HCEC 1CT (cell line): ENCODE measurements at regions not wholly inside any gene's neighbourhood (a gene's known extent, or its start where the extent isn't known, plus 50 kb on each side); places are given as distances from the start of the nearest gene placed in this dataset.
"Not testable (repeated sequence)": the region's sequence is repeated elsewhere in the genome, so short reads cannot be mapped to it uniquely, and the experiment has no call there.

Experiments used
- DNase-seq: peaks from one replicate; pipeline ENCODE4 v3.0.0-alpha.2; 2017

GRCh38 chr1:184882957-184883815 lies 91.1 kb downstream of the NIBAN1 start:
- no peak for DNase-seq

DNA sequence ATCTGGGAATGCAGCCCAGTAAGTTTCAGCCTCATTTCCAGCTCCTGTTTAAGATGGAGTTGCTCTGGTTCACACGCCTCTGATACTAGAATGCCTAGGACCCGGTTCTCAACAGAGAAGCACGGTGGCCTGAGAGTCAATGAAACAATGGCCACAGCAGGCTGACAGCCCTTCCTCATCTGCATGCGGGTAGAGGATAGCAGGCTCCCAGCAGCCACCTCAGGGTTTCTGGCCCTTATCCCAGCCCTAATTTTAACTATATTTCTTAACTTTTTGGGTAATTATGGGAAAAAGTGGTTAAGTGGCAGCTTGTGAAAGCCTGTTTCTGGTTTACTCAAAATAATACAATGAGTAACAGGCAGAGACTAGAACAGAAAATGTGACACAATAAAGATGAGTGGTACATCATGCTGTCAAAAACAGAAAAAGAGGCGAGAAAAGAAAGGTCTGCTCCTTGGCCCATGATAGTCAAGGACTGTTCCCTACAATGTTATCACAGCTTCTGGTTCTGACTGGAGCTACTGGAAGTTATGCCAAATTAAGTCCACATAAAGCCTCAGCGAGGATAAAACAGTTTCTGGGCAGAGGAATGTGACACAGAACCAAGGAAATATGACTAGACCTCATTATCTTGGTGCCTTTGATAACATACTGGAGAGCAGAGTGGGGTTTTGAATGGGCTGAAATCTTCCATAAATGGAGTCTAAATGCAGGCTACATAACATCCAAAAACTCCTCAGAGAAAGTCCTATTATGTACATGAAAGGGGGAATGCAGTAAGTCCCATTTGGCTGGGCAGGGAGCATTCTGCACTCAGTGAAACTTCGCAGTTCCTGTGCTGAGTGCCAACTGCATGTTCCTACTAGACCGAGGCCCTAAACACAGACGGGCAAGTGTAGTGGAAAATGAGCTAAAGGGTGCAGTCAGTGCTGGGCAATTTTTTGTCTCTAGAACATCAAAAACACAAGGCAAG lies 92.1 kb downstream of the NIBAN1 start:
- DNase-seq = no peak

DNA sequence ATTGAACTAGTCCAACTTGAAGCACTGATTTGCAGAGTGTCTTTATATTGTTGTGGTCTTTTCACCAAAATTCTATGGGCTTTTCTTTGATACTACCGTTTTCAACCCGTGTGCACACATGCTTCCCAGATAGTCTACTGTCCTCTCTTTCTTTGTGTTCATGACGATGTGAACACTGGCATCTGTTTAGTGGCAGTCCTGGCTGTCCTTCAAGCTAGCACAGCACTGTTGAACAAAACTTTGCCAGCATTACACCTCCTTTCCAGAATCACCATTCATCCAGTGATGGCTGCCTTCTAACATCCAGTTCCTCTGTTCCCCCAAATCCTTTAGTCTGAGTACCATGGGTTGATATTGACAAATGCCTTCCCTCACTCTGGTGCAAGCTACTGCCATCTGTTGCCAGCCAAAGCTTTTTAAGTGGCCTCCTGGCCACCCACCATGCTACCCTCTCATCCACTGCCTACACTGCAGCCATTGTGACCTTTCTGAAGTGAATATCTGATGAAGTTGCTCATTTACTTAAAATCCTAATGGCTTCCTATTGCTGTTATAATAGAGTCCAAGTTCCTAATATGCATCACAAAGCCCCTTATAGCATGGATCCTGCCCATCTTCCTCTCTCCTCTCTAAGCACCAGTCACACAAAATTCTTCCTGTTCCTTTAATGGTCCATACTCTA lies 94.3 kb downstream of the NIBAN1 start:
- no peak for DNase-seq

- DNase-seq = no peak
Measured at GRCh38 chr1:184878602-184879001, 95.7 kb downstream of the NIBAN1 start.

DNA sequence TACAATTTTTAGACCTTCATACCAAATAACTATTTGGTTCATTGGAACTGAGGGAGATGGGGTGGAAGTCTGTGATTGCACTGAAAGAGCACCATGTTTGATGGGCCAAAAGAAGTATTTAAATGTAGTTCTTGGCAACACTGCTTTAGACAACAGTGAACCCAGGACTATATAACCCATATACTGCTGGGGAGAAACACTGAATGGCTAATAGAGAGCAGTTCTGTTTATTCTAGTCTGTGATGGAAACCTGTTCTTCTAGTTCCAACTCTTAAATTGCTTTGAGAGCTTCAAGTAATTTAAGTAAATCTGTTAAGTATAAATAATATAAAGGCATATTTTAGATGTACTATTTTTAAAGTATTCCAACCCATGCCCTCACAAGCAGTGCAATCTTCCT lies 96.3 kb downstream of the NIBAN1 start:
- DNase-seq = no peak

- not testable (repeated sequence) for DNase-seq
Measured at GRCh38 chr1:184876015-184876414, 98.3 kb downstream of the NIBAN1 start.

GRCh38 chr1:184875218-184875617 lies 99.1 kb downstream of the NIBAN1 start:
- DNase-seq = no peak

DNA sequence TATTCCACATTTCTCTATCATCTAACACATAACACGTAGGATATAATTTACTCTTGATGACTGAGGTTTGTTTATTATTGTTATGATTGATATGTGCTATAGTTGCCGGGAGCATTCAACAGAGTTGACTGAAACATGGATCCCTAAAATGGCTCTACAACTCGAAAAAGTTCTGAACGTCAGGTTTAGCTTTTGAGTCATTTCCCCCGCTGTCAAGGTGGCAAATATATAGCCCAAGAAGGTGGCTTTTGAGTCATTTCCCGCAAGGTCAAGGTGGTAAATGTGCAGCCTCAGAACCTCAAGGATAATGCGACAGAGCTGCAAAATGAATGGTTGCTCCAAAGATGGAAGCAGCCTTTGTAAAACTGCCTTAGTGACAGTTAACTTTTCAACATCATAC lies 104.0 kb downstream of the NIBAN1 start:
- no peak for DNase-seq

DNA sequence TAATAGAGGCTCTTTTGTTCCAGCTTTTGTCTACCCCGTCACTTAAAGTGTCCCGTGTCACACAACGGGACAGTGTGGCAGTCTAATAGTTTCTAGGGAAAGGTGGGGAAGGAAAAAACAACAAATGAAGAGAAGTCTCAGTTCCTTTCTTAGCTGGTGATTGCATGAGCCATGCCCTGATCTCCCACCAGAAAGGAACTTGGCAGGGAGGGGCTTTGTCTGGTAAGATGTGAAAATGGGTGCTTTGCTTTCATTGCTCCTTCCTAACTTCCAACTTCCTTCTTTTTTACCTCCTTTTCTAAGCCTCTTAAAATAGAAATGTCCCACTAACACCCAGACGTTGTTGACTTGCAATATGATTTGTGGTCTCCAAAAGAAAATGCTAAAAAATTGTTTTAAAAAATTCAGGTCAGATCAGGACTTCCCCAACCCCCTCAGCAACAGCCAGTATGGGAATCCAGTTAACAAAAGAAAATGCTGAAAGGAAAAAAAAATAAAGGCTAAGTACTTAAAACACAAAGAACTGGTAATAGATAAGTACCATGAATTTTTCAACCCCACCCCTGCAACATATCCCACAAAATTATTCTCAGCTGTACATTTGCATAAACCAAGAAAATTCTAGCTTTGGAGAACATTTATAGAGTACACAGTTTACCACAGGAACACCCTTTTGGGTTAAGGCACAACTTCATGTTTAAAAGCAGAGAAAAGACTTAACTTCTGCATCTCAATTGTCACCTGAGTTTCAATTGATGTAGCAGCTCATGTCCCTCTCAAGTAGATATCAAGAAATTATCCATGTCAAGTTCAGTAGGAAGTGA lies 106.2 kb downstream of the NIBAN1 start:
- DNase-seq = no peak

GRCh38 chr1:184866991-184867788 lies 107.1 kb downstream of the NIBAN1 start:
- peak; percentile 96 for DNase-seq

GRCh38 chr1:184866586-184866985 lies 107.7 kb downstream of the NIBAN1 start:
- no peak for DNase-seq

DNA sequence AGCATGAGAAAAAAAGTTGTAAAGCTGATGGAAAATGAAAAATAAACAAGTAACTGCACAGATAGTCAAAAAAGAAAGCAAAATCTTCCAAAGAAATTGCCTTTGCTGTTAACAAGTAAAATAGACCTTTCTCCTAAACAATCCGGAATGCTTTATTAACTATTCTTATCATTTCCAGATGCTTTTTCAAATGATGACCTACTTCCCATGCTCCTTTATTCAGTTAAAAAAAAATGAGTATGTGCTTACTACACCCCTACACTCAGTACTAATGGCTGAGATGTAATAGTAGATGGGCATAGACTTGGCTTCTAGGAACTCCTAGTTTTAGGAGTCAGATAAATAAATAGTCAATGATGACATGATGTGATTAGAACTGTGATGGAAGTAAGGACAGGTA lies 108.5 kb downstream of the NIBAN1 start:
- DNase-seq = no peak

DNA sequence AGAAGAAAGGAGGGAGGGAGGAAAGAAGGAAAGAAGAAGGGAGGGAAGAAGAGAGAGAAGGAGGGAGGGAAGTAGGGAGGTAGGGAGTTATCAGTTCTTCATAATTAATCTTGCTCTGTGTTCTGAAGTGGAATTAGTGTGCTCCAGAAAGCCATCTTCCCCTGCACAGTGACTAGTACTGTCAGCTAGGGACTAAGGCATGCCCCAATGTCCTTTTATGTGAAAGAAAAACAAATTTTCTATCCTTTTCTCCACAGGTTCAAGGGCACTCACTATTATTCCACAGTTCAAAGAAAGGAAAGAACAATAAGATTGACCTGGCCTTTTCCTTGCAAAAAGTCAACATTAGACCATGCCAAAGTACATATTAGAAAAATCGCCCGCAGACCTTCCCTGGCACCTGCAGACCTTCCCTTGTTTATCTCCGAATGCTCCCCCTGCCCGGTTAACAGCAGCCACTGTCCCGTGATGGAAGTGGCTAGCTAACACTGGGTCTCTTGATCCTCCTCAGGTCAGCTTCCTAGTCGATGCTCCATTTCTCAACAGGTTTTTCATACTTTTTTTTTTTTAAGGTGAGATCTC lies 107.2 kb upstream of the EDEM3 start:
- DNase-seq = no peak

DNA sequence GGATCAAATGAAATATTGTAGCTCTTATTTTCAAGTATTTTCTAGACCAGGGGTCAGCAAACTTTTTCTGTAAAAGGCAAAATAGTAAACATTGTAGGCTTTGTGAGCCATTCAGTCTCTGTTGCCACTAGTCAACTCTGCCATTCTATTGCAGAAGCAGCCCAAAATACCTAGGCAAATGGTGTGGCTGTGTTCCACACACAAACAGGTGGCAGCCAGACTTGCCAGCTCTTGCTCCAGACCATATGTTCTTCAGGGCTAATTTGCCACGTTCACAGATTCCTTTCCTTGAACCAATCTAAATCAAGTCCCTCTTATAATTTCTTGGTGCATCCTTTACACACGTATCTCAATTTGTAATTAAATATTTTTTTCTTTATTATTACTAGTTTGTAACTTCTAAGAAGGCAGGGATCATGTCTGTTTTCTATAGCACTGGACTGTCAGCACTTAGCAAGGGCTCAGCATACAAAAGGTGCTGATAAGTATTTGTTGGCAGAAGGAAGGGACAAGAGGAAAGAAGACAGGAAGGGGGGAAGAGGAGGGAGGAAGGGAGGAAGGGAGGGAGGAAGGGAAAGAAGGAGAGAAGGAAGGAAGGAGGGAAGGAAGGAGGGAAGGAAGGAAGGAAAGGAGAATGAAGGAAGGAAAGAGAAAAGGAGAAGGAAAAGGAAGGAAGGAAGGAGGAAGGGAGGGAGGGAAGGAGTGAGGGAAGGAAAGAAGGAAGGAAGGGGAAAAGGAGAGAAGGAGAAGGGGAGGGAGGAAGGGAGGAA lies 106.5 kb upstream of the EDEM3 start:
- DNase-seq = no peak

GRCh38 chr1:184860535-184860934 lies 105.9 kb upstream of the EDEM3 start:
- peak; percentile 19 for DNase-seq

GRCh38 chr1:184859381-184860105 lies 104.9 kb upstream of the EDEM3 start:
- no peak for DNase-seq

GRCh38 chr1:184858288-184858687 lies 103.6 kb upstream of the EDEM3 start:
- DNase-seq = no peak

- DNase-seq = peak; percentile 64
Measured at GRCh38 chr1:184854496-184855140, 100.0 kb upstream of the EDEM3 start.

DNA sequence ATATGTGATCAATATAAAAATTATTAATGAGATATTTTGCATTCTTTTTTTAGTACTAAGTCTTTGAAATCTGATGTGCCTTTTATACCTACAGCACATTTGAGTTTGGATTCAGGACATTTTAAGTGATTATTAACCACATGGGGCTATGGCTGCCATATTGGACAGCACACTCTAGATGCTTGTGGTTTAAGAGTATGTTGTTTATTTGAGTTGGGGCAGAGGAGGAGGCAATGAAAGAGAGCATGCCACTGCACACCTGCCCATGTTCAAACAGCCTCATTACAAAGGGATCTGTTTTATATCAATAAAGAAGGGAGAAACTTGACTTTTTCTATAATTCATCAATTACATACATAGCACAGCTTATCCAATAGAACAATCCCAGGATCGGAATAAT lies 99.4 kb upstream of the EDEM3 start:
- no peak for DNase-seq
